IMR-90 (cell line): ENCODE measurements at regions not wholly inside any gene's neighbourhood (a gene's known extent, or its start where the extent isn't known, plus 50 kb on each side); places are given as distances from the start of the nearest gene placed in this dataset.

Experiments
- ATAC-seq: fragments of 200-7000 bp; cut with Tn5 transposase; 2 replicates; pipeline ENCODE4 v1.9.1; 2020; ENCODE audit warnings: low read depth, mild to moderate bottlenecking, moderate library complexity
- BruUV-seq: library from RNA; stranded (reverse); fragments of 400-500 nt; replicated peaks from 2 replicates; lab custom pipeline; 2021; lab: Mats Ljungman, UMichigan
- CTCF ChIA-PET: fragments of 300-600 bp; formaldehyde crosslinking; extraction: SDS; loops from one replicate; lab custom pipeline; 2021; ENCODE audit warnings: antibody characterized with exemption; lab: Yijun Ruan, JAX
- POLR2A ChIA-PET: fragments of 300-600 bp; sonication (Branson Sonifier 250); formaldehyde crosslinking; loops from one replicate; lab custom pipeline; 2022; ENCODE audit warnings: antibody characterized with exemption; ENCODE audit not compliant: unreplicated experiment; lab: Charles Lee
- DNase-seq: peaks from one replicate; pipeline ENCODE4 v3.0.0; 2013
- H2AFZ ChIP-seq: replicated peaks from 2 replicates; pipeline ENCODE3; 2013; ENCODE audit warnings: low read length, mild to moderate bottlenecking; ENCODE audit not compliant: poor library complexity
- H2AK5ac ChIP-seq: 2 replicates; pipeline ENCODE4 v1.6.1; 2013; ENCODE audit warnings: low read depth, low read length, inconsistent platforms
- H2AK9ac ChIP-seq: replicated peaks from 2 replicates; pipeline ENCODE3; 2013; ENCODE audit warnings: mild to moderate bottlenecking, low read depth, low read length, moderate library complexity; ENCODE audit not compliant: poor library complexity
- H2BK120ac ChIP-seq: 2 replicates; pipeline ENCODE4 v1.6.1; 2013; ENCODE audit warnings: low read depth, low read length, inconsistent platforms
- H2BK15ac ChIP-seq: 3 replicates; pipeline ENCODE4 v1.6.1; 2013; ENCODE audit warnings: low read depth, low read length, inconsistent platforms
- H2BK20ac ChIP-seq: 2 replicates; pipeline ENCODE4 v1.6.1; 2013; ENCODE audit warnings: low read depth, mild to moderate bottlenecking, inconsistent platforms, low read length, moderate library complexity
- H2BK5ac ChIP-seq: 2 replicates; pipeline ENCODE4 v1.6.1; 2013; ENCODE audit warnings: mild to moderate bottlenecking, low read depth, low read length, inconsistent platforms; ENCODE audit not compliant: poor library complexity, severe bottlenecking
- H3K14ac ChIP-seq: replicated peaks from 2 replicates; pipeline ENCODE4 v1.6.1; 2013; ENCODE audit warnings: low read depth, low read length, inconsistent platforms
- H3K18ac ChIP-seq: 2 replicates; pipeline ENCODE4 v1.6.1; 2013; ENCODE audit warnings: low read depth, low read length, control low read depth
- H3K23ac ChIP-seq: 2 replicates; pipeline ENCODE4 v1.6.1; 2013; ENCODE audit warnings: low read depth, low read length, inconsistent platforms
- H3K27ac ChIP-seq: 2 replicates; pipeline ENCODE4 v1.5.1; 2013; ENCODE audit warnings: mild to moderate bottlenecking, control low read depth, low read length; ENCODE audit not compliant: insufficient read depth
- H3K27me3 ChIP-seq: 2 replicates; pipeline ENCODE4 v1.6.1; 2013; ENCODE audit warnings: low read length; ENCODE audit not compliant: control insufficient read depth, insufficient read depth
- H3K36me3 ChIP-seq: 2 replicates; pipeline ENCODE4 v1.6.1; 2013; ENCODE audit warnings: low read length, mixed read lengths; ENCODE audit not compliant: control insufficient read depth, insufficient read depth
- H3K4ac ChIP-seq: 2 replicates; pipeline ENCODE4 v1.6.1; 2013; ENCODE audit warnings: low read depth, low read length, inconsistent platforms
- H3K4me1 ChIP-seq: 2 replicates; pipeline ENCODE4 v1.6.1; 2013; ENCODE audit warnings: low read length, mixed read lengths; ENCODE audit not compliant: control insufficient read depth, insufficient read depth
- H3K4me2 ChIP-seq: 2 replicates; pipeline ENCODE4 v1.6.1; 2013; ENCODE audit warnings: low read depth, mild to moderate bottlenecking, control low read depth, low read length, moderate library complexity
- H3K4me3 ChIP-seq: 2 replicates; pipeline ENCODE4 v1.5.1; 2013; ENCODE audit warnings: low read depth, mild to moderate bottlenecking, control low read depth, low read length, moderate library complexity; ENCODE audit not compliant: insufficient read depth
- H3K56ac ChIP-seq: 2 replicates; pipeline ENCODE4 v1.6.1; 2013; ENCODE audit warnings: low read length, inconsistent platforms; ENCODE audit not compliant: insufficient read depth; ENCODE audit errors: extremely low read depth
- H3K79me1 ChIP-seq, 2 experiments: 2 replicates each; pipeline ENCODE4 v1.6.1; 2013; ENCODE audit warnings: low read length in 2 of 2, inconsistent platforms in 1 of 2, low read depth in 1 of 2
- H3K9ac ChIP-seq: 2 replicates; pipeline ENCODE4 v1.6.1; 2013; ENCODE audit warnings: low read depth, low read length, control low read depth
- H3K9me1 ChIP-seq: 2 replicates; pipeline ENCODE4 v1.6.1; 2013; ENCODE audit warnings: low read length, inconsistent platforms; ENCODE audit not compliant: insufficient read depth
- H3K9me3 ChIP-seq: 2 replicates; pipeline ENCODE4 v1.6.1; 2013; ENCODE audit warnings: low read length; ENCODE audit not compliant: control insufficient read depth, insufficient read depth
- H4K20me1 ChIP-seq: 2 replicates; pipeline ENCODE4 v1.6.1; 2013; ENCODE audit warnings: low read length, inconsistent platforms; ENCODE audit not compliant: insufficient read depth
- H4K5ac ChIP-seq: 2 replicates; pipeline ENCODE4 v1.6.1; 2013; ENCODE audit warnings: mild to moderate bottlenecking, low read depth, low read length, control low read depth
- H4K8ac ChIP-seq, 2 experiments: 2 replicates each; pipeline ENCODE4 v1.6.1; 2013; ENCODE audit warnings: low read depth in 2 of 2, low read length in 2 of 2, control low read depth in 1 of 2, inconsistent platforms in 1 of 2
- H4K91ac ChIP-seq: 2 replicates; pipeline ENCODE4 v1.6.1; 2013; ENCODE audit warnings: low read depth, low read length, inconsistent platforms; ENCODE audit not compliant: insufficient read depth
- MAFK ChIP-seq: IDR thresholded peaks from 2 replicates; pipeline ENCODE4 v1.6.1; 2012; ENCODE audit warnings: low read depth, low read length, improper control_type of control experiment
- MXI1 ChIP-seq: IDR thresholded peaks from 2 replicates; pipeline ENCODE4 v1.6.1; 2012; ENCODE audit warnings: low read depth, mild to moderate bottlenecking, low read length, moderate library complexity, borderline replicate concordance
- dilution Hi-C: fragments of 300-500 bp; cut with HindIII; formaldehyde crosslinking; loops from one replicate; pipeline ENCODE4 v1.14.3; 2018; ENCODE audit warnings: low sequenced_read_pairs; ENCODE audit not compliant: unreplicated experiment
- in situ Hi-C: fragments of 300-500 bp; cut with MboI; formaldehyde crosslinking; loops from 3 replicates; pipeline ENCODE4 v1.14.3; 2019; ENCODE audit warnings: low sequenced_read_pairs, inconsistent platforms, mixed read lengths
- intact Hi-C: fragments of 100-400 bp; cut with micrococcal nuclease; formaldehyde crosslinking; loops from 2 replicates; pipeline ENCODE4 v1.10.0; 2022

DNA sequence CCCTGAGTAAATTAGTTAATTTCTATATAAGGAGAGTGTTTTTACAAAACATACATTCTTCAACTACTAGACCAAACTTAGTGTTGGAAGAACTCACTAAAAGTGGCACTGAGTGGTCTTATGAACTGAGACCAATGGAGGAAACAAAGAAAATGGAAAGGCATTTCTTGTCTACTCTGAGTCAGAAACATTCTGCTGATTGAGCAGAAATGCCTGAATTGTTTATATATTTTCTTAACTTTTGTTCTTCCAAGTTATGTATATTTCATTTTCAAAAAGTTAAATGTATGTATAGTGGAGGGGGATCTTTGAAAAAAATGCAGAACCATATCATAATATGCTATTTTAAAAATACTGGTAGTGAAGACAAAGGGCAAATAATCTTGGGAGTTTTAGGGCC is 320.7 kb downstream of the HGF start:
- Histone ChIP-seq H2AK5ac (no peak overlapping the region), H3K9me3 (no peaks in the 10 kb centered on the region), H3K14ac (no peak overlapping the region), H3K79me1 (no peaks in the 10 kb centered on the region), H3K36me3 (no peaks in the 10 kb centered on the region), H2AFZ (no peak overlapping the region), H2BK20ac (no peak overlapping the region), H3K9ac (no peak overlapping the region), H3K9me1 (no peaks in the 10 kb centered on the region), H2AK9ac (no peak overlapping the region), H2BK120ac (no peak overlapping the region), H3K4ac (no peak overlapping the region), H4K5ac (no peak overlapping the region), H3K4me1 (no peaks in the 10 kb centered on the region), H3K23ac (no peak overlapping the region), H2BK15ac (no peak overlapping the region), H4K91ac (no peak overlapping the region), H3K27ac (no peak overlapping the region), H3K4me3 (no peak overlapping the region), H3K18ac (no peak overlapping the region), H4K8ac (no peak overlapping the region), H3K4me2 (no peak overlapping the region), H3K56ac (no peak overlapping the region), H3K27me3 (no peaks in the 10 kb centered on the region), H2BK5ac (no peak overlapping the region), H4K20me1 (no peaks in the 10 kb centered on the region)
- BruUV-seq, result no TSS peak
- dilution Hi-C loops (no loop called here), in situ Hi-C loops (no loop called here), intact Hi-C loops (loop anchor here (10.0 kb wide), 1 partner anchor 164 kb away; no protein-coding TSS in a partner anchor)
- DNase-seq (no peak), ATAC-seq (no peak)
- TF ChIP-seq MXI1 (no peak), MAFK (peak; percentile 93)
- ChIA-PET CTCF (no interaction called here), POLR2A (no interaction called here)
